Forelimb muscle (tissue), 1 donor: ENCODE measurements at regions not wholly inside any gene's neighbourhood (a gene's known extent, or its start where the extent isn't known, plus 50 kb on each side); places are given as distances from the start of the nearest gene placed in this dataset.

ENCODE experiments used
- DNase-seq: peaks from one replicate; pipeline ENCODE4 v3.0.0-alpha.2; 2013; ENCODE audit warnings: low read depth

DNA sequence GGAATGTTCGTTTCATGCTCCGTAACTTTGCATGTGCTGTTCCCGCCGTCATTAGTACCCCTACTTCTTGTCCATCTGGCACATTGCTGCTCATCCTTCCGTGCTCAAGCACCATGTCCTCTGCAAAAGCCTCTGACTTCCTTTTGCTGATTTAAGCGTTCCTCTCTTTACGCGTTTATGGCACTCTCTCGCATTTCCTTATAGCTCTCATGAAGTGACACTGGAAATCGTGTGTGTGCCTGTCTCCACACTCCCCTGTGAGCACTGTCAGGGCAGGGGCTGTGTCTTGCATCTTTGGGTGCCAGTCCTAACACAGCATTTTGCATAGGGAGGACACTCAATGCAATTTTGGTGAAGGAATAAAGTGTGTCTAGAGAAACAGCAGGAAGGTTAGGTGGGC lies 210.6 kb upstream of the FAT1 start:
- no peak for DNase-seq

DNA sequence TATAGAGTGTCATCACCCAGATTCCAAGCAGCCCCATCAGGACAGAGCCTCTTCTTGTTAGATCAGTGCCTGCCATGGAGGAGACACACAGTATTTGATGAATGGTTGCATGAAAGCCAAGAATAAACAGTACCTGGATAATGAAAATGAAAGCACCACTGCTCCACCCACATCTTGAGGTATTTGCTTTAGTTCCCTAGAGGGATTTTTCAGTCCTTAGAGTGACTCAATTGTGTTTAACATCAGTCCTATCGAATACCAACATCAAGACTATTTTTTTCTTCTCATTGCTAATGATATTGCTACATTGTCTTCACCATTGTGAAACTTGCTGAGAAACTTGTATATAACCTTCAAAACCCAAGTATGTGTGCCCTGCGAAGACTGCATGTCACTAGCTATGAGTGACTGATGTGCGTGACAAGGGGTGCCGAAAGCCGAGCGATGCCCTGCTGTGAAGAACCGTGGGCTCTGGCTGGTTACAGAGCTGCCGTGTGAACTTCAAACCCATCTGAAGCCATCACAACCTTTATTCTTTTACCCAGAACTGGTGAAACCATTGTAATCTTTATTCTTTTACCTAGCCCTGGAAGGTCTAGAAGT lies 211.3 kb upstream of the FAT1 start:
- DNase-seq: no peak

DNA sequence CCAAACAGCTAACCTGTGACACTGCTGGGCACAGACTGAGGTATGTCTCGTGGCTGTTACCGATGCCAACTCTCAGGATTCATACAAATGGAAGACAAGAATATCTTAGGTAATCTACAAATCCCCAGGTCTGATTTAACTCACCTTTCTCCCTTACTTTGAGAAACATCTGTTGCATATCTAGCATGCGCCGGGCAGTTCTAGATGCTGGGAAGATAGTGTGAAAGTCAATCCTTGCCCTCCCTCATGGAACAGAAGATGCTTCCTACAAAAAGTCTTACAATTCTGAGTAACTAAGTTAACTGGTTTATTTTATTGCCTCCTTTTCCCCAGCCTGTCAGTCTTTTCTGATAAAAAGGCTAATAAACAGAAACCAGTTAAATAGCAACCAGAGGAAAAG lies 212.2 kb upstream of the FAT1 start:
- no peak for DNase-seq

DNA sequence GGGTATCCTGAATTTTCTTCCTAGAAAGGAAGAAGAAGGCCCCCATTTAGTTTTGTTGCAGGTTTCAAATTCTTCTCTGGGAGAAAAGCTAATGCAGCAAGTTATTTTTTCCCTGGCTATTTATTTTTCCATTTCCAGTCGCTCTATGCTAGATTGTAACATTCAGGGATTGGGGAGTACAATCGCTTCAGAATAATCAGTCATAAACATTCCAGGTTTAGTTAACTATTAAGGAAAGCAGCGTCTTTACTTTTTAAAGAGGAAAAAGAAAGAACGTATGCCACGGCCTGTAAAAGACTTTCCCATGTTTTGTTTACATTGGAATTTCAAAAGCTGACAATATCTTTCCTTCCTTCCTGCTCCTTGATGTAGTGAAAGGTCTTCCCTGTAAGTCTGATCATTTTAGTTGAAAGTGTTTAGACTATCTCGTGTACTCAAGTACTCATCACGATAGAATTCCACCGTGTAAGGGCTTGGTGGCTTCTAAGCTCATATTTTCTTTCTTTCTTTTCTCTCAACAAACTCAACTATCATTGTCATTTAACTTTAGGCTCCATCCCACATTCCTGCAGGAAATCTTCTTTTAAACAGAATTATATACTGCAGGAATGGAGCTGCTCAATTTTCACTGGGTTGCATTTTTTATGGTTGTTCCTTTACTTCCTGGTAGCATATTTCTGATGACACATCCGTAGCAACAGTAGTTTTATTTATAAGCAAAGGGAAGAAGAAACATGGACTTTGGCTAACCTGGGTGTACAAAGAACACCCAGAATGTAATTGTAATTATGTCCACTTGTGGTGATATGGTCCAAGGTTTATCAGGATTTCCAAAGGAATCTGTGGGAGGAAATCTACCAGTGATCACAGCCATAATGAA lies 213.1 kb upstream of the FAT1 start:
- DNase-seq: no peak

DNA sequence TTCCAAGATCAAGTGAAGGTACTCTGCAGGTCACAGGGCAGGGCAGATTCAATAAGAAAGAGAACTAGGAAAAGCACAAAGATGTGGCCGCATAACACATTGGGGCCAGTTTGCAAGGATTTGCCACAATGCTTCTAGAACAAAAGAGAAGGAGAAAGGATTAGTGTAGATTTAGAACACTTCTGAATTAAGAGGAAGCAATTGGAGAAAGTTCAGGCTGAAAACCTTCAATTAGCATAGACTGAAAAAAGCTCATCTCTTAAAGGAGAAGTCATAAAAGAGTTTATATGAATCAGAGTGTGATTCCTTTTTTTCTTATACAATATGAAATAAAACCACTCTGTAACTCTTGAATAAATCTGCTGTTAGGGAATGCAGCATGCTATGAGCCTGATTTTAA lies 215.6 kb upstream of the FAT1 start:
- no peak for DNase-seq

DNA sequence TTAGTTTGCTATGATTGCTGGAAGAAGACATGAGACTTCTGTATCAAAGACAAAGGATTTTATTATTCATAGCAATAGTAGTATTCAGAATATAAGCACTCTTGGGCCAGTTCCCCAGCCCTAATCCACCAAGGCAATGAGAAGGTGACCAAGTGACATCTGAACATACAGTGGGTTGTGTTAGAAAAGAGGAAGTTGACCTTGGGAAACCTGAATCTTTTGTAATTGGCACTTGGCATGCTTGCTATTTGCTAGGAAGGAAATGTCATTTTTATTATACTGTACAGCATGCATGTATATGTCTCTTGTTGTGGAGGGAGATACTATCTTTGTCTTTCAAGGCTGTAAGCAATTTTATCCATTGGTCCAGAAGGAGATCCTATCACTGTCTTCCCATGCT lies 216.1 kb upstream of the FAT1 start:
- DNase-seq: no peak

DNA sequence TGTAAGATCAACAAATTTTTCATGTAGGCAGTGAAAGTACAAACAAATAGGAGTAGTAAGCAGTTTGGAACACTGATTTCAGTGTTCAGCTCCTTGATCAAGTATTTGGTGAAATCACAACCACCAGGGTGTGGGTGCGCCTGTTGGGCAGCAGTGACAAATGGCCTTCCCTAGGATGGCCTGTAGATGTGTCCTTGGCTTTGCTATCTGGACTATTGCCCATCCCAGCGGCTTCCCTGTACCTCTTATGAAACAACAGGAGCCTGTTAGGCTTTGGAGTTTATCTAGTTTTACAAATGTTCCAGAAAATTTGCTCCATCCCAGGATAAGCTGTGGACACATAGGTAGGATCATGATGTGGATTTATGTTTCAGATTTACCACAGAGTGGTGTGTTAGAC lies 216.8 kb upstream of the FAT1 start:
- no peak for DNase-seq

DNA sequence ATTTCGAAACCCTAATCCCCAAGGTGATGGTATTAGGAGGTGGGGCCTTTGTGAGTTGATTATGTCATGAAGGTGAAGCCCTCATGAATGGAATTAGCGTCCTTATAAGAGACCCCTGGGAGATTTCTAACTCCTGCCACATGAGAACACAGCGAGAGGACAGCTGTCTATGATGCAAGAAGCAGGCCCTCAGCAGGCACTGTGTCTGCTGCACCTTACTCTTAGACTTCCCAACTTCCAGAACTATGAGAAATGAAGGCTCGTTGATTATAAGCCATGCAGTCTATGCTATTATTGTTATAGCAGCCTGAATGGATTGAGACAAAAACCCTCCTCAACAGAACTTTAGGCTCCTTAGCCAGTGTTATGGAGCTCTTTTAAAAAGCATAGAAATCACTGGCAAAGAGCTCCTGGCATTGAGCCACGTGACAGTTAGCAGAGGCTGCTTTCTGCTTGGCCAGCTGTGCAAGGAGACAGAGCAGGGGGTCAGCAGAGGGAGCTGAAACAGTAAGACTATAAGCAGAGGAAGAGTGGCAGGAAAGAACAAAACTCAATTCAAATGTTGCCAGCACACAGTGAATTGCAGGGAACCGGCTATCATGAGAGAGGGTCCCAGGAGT lies 219.2 kb upstream of the FAT1 start:
- DNase-seq: peak; percentile 69

DNA sequence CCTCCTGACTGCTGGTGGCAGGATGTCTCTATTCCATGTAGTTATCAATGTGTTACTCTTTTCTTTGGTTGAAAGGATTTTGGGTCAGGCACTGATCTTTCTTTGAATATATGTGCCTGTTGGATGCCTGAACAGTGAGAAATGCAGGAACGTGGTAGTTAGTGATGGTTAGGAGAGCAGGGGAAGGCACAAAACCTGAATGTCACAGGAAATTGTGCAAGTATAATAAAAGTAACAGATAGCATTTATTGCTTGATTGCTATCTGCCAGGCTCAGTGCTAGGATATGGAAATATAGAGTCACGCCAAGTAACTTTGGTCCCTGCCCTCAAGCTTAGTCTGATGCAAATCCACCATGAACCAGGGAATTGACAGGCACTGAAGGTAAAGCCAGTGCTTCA lies 219.8 kb upstream of the FAT1 start:
- no peak for DNase-seq

DNA sequence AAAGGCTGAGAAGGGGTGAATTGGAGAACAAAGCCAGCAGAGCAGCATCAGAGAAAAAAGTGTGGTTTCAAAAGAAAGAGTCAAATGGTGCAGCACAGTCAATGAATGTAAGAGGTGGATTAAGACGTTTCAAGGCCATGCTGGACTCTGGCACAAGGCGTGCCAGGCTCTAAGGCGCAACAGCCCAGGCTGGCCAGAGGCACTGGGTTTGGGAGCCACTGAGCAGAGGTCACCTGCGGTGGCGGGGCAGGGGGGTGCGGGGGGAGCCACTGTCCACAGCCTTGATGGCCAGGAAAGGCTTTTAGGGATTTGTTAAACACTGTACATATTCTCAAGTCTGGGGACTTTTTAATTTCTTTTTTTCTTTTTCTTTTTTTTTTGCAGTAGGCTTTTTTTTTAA lies 222.5 kb upstream of the FAT1 start:
- no peak for DNase-seq

DNA sequence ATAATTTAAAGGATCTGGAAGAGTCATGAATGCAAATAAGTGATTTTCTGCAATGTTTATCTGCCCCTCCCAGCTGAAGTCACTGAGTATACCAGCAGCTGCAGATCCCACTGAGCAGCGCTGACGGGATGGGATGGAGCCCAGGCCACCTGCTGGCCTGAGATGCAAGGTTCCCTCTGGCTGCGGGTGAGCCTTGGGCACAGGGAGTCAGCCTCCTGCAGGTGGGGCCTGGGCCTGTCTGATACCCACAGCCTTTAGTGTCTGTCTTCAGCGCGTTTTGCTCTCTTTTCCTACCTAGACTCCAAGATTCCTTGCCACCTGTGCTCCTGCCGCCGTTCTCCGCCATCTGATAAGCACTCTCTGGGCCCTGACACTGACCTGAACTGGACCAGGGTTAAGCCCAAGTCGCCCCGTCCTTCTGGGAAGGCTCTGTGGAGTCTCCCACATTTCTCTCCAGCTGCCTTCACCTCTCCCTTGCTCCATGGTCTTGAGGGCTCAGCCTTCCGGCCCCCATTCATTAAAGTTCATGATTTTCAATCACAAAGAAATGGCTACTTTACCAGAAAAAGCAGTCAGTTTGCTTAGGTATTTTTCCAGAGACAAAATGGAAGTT lies 223.1 kb upstream of the FAT1 start:
- no peak for DNase-seq

DNA sequence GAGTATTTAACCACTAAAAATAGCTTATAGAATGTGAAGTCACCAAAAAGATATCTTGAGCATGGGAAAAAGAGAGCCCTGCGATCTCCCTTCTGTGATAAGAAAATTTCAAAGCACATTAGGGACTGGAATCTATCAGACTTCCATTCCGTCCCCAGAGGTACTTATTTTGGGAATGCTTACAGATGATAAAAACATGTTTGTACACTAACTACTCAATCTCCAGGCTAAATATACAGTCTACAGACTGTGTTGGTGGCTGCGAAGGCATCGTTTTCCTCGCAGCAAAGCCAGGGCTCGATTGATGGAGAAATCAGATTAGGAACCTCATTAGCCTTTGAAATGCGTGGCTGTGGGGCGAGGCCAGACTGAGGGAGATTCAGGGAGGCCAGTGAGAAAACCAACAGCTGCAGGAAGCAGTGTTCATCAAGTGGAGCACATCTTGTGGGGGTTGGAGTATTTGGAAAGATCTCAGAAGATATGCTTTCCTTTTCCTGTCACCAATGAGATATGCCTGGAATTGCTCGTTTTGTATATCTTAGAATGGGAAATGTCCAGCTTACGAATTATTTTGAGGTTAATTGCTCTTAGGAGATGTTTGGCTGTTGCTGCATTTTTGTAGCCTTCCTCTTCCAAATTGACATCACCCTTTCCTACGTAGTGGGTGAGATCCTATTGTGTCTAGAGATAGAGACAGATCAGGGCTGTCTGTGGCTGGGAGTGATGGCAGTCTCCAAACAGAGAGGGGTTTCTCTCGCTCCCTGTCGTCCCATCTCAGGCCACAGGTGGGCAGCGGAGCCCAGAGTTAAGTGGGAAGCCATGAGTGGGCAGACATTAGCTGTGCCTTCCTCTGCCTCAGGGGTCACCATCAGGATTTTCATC lies 224.9 kb upstream of the FAT1 start:
- no peak for DNase-seq

DNA sequence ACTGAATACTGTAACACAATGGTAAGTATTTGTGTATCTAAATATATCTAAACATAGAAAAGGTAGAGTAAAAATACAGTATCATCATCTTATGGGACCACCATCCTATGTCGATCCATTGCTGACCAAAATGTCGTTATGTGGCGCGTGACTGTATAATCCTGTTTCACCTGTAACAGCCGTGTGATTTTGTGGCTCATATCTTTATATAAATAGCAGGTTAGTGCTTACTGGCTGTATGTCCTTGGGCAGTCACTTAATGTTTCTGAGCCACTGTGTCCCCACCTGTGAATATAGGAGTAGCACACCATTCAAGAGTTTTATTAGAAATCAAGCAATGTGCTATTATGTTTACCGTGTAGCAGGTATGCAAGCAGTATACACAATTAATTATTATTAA lies 226.2 kb upstream of the FAT1 start:
- DNase-seq: no peak

DNA sequence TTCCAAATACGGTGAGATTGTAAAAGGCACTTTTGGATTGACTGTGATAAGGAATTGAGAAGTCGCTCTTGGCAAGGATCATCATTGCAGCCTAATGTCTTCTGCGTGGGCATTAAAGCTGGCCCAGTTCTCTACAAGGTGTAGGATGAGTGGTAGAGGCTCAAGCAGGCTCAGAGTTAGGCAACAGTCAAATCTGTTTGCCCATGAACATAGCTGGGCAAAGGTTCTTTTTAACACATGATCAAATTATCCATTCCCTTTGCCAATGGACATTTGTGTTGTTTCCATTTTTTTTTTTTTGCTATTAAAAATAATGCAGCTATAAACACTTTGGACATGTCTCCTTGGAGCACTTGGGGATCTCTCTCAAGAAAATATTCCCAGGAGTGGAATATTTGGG lies 229.1 kb upstream of the FAT1 start:
- DNase-seq: no peak

DNA sequence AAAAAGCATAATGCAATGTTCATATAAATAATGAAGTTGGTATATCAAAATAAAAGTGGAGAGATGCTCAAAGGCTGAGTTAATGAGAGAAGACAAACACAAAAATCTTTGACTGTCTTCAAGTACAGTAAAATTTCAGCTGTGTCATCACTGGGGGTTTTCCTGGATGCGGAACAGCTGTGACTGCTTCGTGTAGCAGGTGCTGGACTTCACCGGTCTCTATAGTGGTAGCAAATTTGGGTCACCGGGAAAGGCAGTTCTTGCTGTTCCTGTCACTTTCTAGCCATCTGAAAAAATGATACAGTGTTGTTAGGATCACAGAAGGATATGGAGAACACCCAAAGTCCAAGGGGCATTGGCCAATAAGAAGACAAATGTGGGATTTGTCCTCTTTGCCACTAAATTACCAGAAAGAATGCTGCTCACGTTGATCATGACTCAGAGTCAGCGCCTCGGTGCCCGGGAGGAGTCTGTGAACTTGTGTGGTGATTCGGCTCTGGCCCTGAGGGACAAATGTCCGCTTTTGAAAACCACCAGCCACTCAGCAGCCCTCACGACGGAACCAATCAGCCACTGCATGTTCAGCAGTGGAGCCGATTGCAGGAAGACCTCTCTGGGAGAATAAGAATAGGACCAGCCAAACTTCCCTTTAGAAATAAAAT lies 230.1 kb upstream of the FAT1 start:
- DNase-seq: no peak

DNA sequence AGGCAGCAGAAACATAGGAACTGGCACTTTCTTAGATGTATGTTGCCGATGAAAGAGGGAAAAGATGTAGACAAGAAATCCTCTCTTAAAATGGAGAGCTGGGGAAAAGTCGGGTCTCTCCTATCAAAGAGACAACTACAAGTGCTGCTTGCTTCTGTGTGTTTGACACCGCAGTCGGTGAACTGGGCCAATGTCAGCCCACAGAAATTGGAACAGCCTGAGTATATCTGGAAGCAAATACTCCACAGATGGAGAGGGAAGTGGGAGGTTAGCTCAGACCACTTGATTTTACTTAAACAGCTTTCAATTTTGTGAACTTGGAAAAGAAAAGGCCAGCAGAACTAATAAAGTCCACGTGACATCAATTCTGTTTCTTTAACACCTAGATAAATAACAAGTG lies 230.9 kb upstream of the FAT1 start:
- no peak for DNase-seq

DNA sequence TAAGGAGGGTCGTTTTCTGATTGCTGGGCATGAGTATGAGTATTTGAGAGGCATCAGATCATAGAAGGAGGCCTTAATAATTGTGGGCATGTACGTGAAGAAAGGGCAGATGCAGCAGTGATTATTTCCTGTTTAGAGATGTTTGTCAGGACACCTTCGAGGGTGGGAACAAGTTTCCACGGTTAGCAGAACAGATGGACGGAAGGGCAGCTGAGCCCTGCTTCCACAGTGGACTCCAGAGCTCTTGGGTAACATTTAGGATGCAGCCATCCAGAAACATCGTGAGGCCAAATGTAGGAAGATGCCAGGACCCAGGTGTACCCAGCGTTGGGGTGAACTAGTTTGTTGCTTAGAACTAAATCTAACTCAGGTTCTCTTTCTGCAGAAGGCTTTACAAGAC lies 231.3 kb upstream of the FAT1 start:
- no peak for DNase-seq

DNA sequence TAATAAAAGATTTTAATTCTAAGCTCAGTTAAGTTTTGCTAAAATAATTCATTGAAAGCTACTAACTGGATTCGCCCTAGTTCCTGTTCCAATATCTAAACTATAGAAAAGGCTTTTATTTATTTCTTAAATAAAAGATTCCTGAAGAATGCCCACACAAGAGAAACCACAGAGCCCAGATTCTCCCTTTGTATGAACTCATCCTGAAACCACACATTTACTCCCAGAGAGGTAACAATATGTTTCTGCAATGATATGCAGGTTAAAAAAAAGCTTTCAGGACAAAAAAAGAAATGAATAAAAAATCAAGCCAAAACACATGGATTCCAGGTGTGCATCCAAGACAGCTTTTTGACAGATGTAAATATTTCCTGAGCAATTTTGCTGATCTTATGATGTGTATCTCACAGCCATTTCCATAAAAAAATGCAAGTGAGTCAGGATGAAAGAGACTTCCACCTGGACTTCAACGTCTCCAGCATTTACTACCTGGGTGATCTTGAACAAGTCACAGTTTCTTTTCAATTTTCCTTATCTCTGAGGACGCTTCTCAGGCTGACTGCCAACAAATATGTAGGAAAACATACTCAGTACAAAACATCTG lies 234.4 kb upstream of the FAT1 start:
- no peak for DNase-seq

DNA sequence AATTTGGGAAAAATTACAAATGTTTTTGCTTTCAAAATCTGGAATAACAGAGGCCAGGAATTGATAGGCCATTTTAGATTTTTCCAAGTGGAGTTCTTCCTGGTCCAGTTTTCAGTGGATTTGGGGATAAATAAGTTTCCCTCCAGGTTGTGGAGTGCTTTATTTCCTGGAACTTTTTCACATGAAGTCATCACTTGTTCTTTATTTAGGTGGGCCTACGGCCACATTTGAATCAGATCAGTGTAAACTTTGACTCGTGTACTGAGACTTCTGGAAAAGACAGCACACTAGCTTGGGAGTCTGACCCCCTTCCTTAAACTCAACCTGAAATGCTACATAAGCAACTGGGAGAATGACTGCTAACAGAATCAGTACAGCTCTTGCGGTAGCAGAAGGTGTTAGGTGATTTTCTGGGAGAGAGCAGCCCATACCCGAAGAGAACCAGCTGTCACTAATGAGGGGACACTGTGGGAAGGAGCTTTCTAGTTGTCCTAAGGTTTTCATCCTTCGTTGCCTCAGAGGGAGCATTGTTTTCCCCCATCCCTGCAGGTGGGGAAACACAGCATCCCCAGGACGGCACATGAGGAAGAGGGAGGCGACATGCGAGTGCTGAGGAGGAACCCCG lies 235.2 kb upstream of the FAT1 start:
- DNase-seq: no peak
